CD4-positive, alpha-beta T cell (primary cell): ENCODE measurements at regions not wholly inside any gene's neighbourhood (a gene's known extent, or its start where the extent isn't known, plus 50 kb on each side); places are given as distances from the start of the nearest gene placed in this dataset.

Source experiments
- ATAC-seq: fragments of 200-7000 bp; cut with Tn5 transposase; one replicate; pipeline ENCODE4 v1.10.0; 2022; ENCODE audit warnings: mild to moderate bottlenecking; ENCODE audit not compliant: poor library complexity
- CTCF ChIA-PET: fragments of 350-600 bp; sonication (Branson Sonifier 250); formaldehyde crosslinking; loops from one replicate; lab custom pipeline; 2021; ENCODE audit warnings: antibody characterized with exemption, inconsistent platforms; lab: Charles Lee
- POLR2A ChIA-PET: fragments of 350-600 bp; sonication (Branson Sonifier 250); formaldehyde crosslinking; loops from one replicate; lab custom pipeline; 2021; ENCODE audit warnings: antibody characterized with exemption, inconsistent platforms; lab: Charles Lee
- DNase-seq, 14 experiments: peaks; one replicate each; pipeline ENCODE4 v3.0.0-alpha.2; 2013 to 2020; ENCODE audit warnings: mixed read lengths in 2 of 14
- H3K27ac ChIP-seq, 2 donors: one replicate each; pipeline versions ENCODE4 v1.5.1 to v1.7.0; 2013; ENCODE audit warnings: low read length in 2 of 2, low read depth in 1 of 2, mild to moderate bottlenecking in 1 of 2
- H3K27me3 ChIP-seq, 2 experiments: 1 replicate in 1 of 2; 2 replicates in 1 of 2; pipeline versions ENCODE4 v1.6.1 to v1.7.0; 2013; ENCODE audit warnings: low read length in 2 of 2, control low read depth in 1 of 2, mild to moderate bottlenecking in 1 of 2, moderate library complexity in 1 of 2; ENCODE audit not compliant: insufficient read depth in 2 of 2, control insufficient read depth in 1 of 2
- H3K36me3 ChIP-seq: one replicate; pipeline ENCODE4 v1.6.1; 2013; ENCODE audit warnings: low read length, control low read depth; ENCODE audit not compliant: insufficient read depth
- H3K4me1 ChIP-seq: one replicate; pipeline ENCODE4 v1.6.1; 2013; ENCODE audit warnings: low read length, control low read depth; ENCODE audit not compliant: insufficient read depth
- H3K4me3 ChIP-seq: one replicate; pipeline ENCODE4 v1.5.1; 2013; ENCODE audit warnings: mild to moderate bottlenecking, low read length, moderate library complexity
- H3K9me3 ChIP-seq, 2 experiments: 1 replicate in 1 of 2; 2 replicates in 1 of 2; pipeline versions ENCODE4 v1.6.1 to v1.7.0; 2013; ENCODE audit warnings: low read length in 2 of 2, mild to moderate bottlenecking in 2 of 2, control low read depth in 1 of 2, moderate library complexity in 1 of 2; ENCODE audit not compliant: control insufficient read depth in 1 of 2, insufficient read depth in 1 of 2
- H3K27ac Mint-ChIP-seq: one replicate; pipeline ENCODE4 v1.8.0; 2020; ENCODE audit warnings: mixed read lengths
- H3K27me3 Mint-ChIP-seq: one replicate; pipeline ENCODE4 v1.8.0; 2021; ENCODE audit warnings: mixed read lengths
- H3K36me3 Mint-ChIP-seq: one replicate; pipeline ENCODE4 v1.8.0; 2021; ENCODE audit warnings: low read depth, mixed read lengths
- H3K4me1 Mint-ChIP-seq: one replicate; pipeline ENCODE4 v1.8.0; 2021; ENCODE audit warnings: low read depth, mixed read lengths
- H3K4me3 Mint-ChIP-seq: one replicate; pipeline ENCODE4 v1.8.0; 2020; ENCODE audit warnings: mild to moderate bottlenecking, mixed read lengths
- H3K9me3 Mint-ChIP-seq: one replicate; pipeline ENCODE4 v1.8.0; 2020; ENCODE audit warnings: mixed read lengths
- intact Hi-C, 2 experiments: fragments of 100-400 bp; cut with DNase I in 1 of 2; cut with micrococcal nuclease in 1 of 2; formaldehyde crosslinking; loops; one replicate each; pipeline versions ENCODE4 v1.15.1 to v1.9.0; 2023 to 2025; cut with DNase I, micrococcal nuclease
- TF ChIP-seq, protein P1 (sequence below): fragments of 200-600 bp; IDR thresholded peaks from one replicate; pipeline ENCODE4 v1.8.0; 2022; ENCODE audit warnings: antibody characterized with exemption, mild to moderate bottlenecking

DNA sequence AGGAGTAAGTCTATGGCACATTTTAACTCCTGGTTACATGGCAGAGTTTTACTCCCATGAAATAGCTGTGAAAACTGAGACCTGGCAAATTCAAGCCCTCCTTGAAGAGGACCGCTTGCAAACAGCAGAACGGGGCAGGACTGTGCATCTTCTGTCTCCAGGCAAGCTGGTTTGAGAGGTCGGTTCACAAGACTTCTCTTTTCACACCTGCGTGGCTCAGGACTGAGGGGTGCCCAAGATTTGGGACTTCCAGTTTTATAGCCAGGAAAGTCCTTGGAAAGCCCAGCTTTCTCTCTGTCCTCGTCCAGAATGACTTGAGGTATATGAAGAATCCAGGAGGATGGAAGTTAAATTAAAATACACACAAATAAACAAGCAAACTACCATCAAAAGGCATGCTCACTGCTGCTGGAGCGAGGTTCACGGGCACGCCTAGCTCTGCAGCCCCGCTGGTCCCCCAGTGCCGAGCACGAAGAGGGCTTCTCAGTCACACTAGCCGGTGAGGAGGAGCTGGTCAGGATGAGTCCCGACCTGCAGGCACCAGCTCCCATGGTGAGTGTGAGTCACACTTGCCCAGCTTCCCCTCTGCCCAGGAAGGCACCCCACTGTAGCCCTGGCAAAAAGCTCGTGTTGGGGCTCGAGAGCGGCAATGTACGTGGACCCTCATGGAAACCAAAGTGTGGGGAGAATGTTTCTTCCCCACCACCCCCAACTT lies 1382.4 kb downstream of the BRD1 start:
- no peaks in the 10 kb centered on the region for H3K4me1 ChIP-seq
- H3K4me3 ChIP-seq, result no peak overlapping the region
- no peaks in the 10 kb centered on the region for H3K4me1 Mint-ChIP-seq
- H3K36me3 Mint-ChIP-seq, result no peaks in the 10 kb centered on the region
- no peak overlapping the region for H3K4me3 Mint-ChIP-seq
- ChIA-PET CTCF (no interaction called here), POLR2A (no interaction called here)
- peaks cover 0 to 3% of the 10 kb centered on the region in 2 experiments for H3K27me3 ChIP-seq
- H3K27ac ChIP-seq, result no peak overlapping the region
- DNase-seq (no peak), ATAC-seq (no peak)
- TF ChIP-seq, protein P1, sequence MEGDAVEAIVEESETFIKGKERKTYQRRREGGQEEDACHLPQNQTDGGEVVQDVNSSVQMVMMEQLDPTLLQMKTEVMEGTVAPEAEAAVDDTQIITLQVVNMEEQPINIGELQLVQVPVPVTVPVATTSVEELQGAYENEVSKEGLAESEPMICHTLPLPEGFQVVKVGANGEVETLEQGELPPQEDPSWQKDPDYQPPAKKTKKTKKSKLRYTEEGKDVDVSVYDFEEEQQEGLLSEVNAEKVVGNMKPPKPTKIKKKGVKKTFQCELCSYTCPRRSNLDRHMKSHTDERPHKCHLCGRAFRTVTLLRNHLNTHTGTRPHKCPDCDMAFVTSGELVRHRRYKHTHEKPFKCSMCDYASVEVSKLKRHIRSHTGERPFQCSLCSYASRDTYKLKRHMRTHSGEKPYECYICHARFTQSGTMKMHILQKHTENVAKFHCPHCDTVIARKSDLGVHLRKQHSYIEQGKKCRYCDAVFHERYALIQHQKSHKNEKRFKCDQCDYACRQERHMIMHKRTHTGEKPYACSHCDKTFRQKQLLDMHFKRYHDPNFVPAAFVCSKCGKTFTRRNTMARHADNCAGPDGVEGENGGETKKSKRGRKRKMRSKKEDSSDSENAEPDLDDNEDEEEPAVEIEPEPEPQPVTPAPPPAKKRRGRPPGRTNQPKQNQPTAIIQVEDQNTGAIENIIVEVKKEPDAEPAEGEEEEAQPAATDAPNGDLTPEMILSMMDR, result no peak
- H3K27me3 Mint-ChIP-seq, result no peaks in the 10 kb centered on the region
- intact Hi-C loops, result loop anchor here in 1 of 2 experiments (10.0 kb wide), 1 partner anchor 60 kb away; no protein-coding TSS in a partner anchor
- H3K9me3 Mint-ChIP-seq, result no peaks in the 10 kb centered on the region
- H3K9me3 ChIP-seq, result peaks cover 0 to 30% of the 10 kb centered on the region in 2 experiments
- no peaks in the 10 kb centered on the region for H3K36me3 ChIP-seq
- H3K27ac Mint-ChIP-seq, result no peak overlapping the region

DNA sequence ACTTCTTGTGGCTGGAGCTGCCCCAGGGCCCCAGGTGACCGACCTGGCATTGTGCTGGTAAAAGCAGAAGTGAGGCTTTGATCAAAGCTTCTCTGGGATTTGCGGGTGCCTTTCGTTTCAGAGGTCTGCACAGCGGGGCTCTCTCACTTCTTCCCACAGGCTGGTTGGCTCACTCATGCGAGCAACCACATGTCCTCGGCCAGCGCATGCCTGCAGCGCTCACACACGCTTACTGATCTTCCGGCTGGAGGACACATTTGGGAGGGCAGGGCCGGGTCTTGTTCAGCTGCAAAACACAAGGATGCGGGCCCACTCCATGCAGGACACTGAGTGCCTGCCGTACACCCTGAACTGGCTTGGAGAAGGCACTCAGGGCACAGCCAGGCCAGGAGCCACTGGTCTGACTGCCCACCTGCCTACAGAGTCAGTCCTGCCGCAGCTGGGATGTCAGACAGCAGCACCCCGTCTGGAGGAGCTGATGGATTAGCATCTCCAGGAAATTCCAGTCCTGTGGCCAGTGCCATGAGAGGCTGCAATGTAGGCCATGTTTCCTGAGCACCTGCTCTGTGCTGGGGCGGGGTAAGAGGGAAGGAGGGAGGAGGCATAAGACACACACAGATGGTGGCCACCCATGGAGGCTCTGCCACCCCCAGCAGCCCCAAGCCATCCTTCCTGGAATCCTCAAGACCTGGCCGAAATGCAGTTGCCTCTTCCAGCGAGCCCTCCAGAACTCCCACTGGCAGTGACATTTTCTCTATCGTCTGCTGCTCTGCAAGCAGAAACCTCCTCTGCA lies 1383.2 kb downstream of the BRD1 start:
- Histone ChIP-seq H3K4me3 (no peak overlapping the region), H3K27me3 (peaks cover 0 to 3% of the 10 kb centered on the region in 2 experiments), H3K4me1 (no peaks in the 10 kb centered on the region), H3K36me3 (no peaks in the 10 kb centered on the region), H3K9me3 (peaks cover 0 to 22% of the 10 kb centered on the region in 2 experiments), H3K27ac (no peak overlapping the region)
- Mint-ChIP-seq H3K4me3 (no peak overlapping the region), H3K36me3 (no peaks in the 10 kb centered on the region), H3K27ac (no peak overlapping the region), H3K4me1 (no peaks in the 10 kb centered on the region), H3K9me3 (no peaks in the 10 kb centered on the region), H3K27me3 (no peaks in the 10 kb centered on the region)
- DNase-seq (no peak), ATAC-seq (no peak)
- ChIA-PET CTCF (no interaction called here), POLR2A (no interaction called here)
- TF ChIP-seq, protein P1, result no peak
- intact Hi-C loops, result loop anchor here in 1 of 2 experiments (10.0 kb wide), 1 partner anchor 60 kb away; no protein-coding TSS in a partner anchor

DNA sequence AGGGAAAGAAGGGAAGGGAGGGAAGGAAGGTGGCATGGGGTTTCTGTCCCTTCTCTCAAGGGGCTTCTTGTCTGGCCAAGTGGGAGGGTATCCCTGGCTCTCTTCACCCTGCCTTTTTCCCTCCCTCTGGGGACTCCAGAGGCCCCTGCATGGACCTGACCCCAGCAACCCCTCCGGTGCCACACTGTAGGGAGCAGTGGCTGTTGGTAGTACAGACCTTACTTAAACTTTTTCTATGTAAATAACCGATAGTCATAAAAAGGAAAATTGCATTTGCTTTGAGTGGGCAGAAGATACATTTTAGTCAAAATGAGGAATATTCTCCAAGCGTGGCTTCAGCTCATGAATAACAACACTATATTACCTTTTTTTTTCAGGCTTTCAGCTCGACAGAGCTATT lies 1384.0 kb downstream of the BRD1 start:
- Histone ChIP-seq H3K9me3 (peaks cover 0 to 14% of the 10 kb centered on the region in 2 experiments), H3K4me1 (no peaks in the 10 kb centered on the region), H3K27me3 (peaks cover 0 to 3% of the 10 kb centered on the region in 2 experiments), H3K27ac (no peak overlapping the region), H3K36me3 (no peaks in the 10 kb centered on the region), H3K4me3 (no peak overlapping the region)
- Mint-ChIP-seq H3K9me3 (no peaks in the 10 kb centered on the region), H3K4me3 (no peak overlapping the region), H3K36me3 (no peaks in the 10 kb centered on the region), H3K4me1 (no peaks in the 10 kb centered on the region), H3K27ac (no peak overlapping the region), H3K27me3 (no peaks in the 10 kb centered on the region)
- DNase-seq (no peak), ATAC-seq (no peak)
- ChIA-PET CTCF (no interaction called here), POLR2A (no interaction called here)
- intact Hi-C loops, result loop anchor here in 1 of 2 experiments (10.0 kb wide), 1 partner anchor 61 kb away; no protein-coding TSS in a partner anchor
- TF ChIP-seq, protein P1, result no peak
